BE2C (cell line): ENCODE measurements at regions not wholly inside any gene's neighbourhood (a gene's known extent, or its start where the extent isn't known, plus 50 kb on each side); places are given as distances from the start of the nearest gene placed in this dataset.

Experiments used
- DNase-seq: peaks from one replicate; pipeline ENCODE4 v3.0.0-alpha.2; 2020
- H3K27me3 ChIP-seq: fragments of 250-450 bp; sonication (Bioruptor Pico); 2 replicates; pipeline ENCODE4 v1.5.1; 2020; ENCODE audit warnings: mild to moderate bottlenecking
- H3K36me3 ChIP-seq: fragments of 250-450 bp; sonication (Bioruptor Pico); 2 replicates; pipeline ENCODE4 v1.5.1; 2020; ENCODE audit warnings: mild to moderate bottlenecking
- H3K4me1 ChIP-seq: fragments of 250-450 bp; sonication (Bioruptor Pico); 2 replicates; pipeline ENCODE4 v1.5.1; 2020
- H3K4me3 ChIP-seq: 2 replicates; pipeline ENCODE4 v1.5.1; 2011; ENCODE audit warnings: low read depth, low read length
- H3K9me3 ChIP-seq: fragments of 250-450 bp; sonication (Bioruptor Pico); 2 replicates; pipeline ENCODE4 v1.5.1; 2020
- CTCF ChIP-seq: IDR thresholded peaks from 2 replicates; pipeline ENCODE4 v1.5.1; 2012; ENCODE audit warnings: mild to moderate bottlenecking, low read depth, low read length

- DNase-seq: no peak
- Histone ChIP-seq H3K9me3 (no peaks in the 10 kb centered on the region), H3K27me3 (no peaks in the 10 kb centered on the region), H3K4me1 (peaks cover 20% of the 10 kb centered on the region), H3K4me3 (no peak overlapping the region), H3K36me3 (no peaks in the 10 kb centered on the region)
- peak; percentile 29 for TF ChIP-seq CTCF
Measured at GRCh38 chr1:219703368-219703639, 90.4 kb upstream of the ZC3H11B start.

DNA sequence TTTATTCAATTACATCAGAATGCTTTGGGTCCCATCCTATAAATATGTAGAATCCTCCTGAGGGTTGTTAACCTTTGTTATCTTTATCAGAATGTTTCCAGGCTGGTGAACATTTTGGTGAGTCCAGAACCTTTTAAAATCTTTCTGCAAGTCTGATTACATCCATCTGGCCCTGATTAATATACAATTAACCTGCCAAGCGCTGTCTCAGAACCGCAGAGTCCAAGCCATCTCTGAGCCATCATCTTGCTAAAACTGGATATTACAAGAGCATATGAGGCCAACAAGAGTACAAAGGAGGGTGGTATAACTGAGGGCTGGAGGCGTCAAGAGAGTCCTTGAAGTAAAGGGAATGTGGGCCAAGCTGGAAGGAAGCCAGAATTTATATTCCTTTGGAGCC lies 88.6 kb upstream of the ZC3H11B start:
- Histone ChIP-seq H3K9me3 (no peaks in the 10 kb centered on the region), H3K4me3 (no peak overlapping the region), H3K4me1 (peaks cover 20% of the 10 kb centered on the region), H3K27me3 (no peaks in the 10 kb centered on the region), H3K36me3 (no peaks in the 10 kb centered on the region)
- DNase-seq: peak; percentile 42
- TF ChIP-seq CTCF: no peak

DNA sequence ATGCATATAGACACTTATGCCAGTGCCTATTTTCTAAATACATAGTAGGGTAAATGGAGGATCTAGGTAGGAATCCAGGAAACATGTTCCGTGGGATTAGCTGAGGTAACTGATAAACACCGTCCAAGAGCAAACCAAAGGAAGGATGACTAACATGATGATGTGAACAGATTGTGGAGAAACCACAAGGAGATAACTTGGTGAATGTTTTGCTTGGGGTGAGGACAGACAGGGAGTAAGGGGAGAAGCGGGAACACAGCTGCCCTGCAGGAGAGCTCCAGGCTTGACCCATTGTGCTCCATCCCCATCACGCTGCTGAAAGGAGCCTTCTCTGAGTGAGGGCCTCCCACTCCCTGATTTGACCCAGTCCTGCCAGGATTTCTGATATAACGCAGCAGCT lies 87.0 kb upstream of the ZC3H11B start:
- H3K27me3 ChIP-seq: no peaks in the 10 kb centered on the region
- peaks cover 20% of the 10 kb centered on the region for H3K4me1 ChIP-seq
- DNase-seq: no peak
- no peaks in the 10 kb centered on the region for H3K9me3 ChIP-seq
- TF ChIP-seq CTCF: no peak
- H3K36me3 ChIP-seq: no peaks in the 10 kb centered on the region
- H3K4me3 ChIP-seq: no peak overlapping the region

- Histone ChIP-seq H3K36me3 (no peaks in the 10 kb centered on the region), H3K27me3 (no peaks in the 10 kb centered on the region), H3K4me1 (peaks cover 30% of the 10 kb centered on the region), H3K9me3 (no peaks in the 10 kb centered on the region), H3K4me3 (no peak overlapping the region)
- no peak for TF ChIP-seq CTCF
- no peak for DNase-seq
Measured at GRCh38 chr1:219697682-219698081, 84.8 kb upstream of the ZC3H11B start.

DNA sequence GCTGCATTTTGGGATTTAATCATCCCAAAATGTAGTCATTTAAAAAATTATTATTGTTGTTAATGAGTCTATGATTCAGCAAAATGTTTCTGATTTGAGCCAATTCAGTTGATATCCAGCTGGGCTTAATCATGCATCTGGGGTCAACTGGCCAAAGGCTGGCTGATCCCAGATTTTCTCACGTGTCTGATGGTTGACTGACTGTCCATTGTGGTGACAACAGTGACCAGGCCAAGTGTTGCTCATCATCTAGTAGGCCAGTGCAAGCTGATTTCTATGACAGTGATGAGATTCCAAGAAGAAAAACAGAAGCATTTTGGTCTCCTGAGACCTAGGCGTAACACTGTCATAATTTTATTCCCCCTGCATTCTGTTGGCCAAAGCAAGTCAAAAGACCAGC lies 80.1 kb upstream of the ZC3H11B start:
- H3K4me1 ChIP-seq: peaks cover 15% of the 10 kb centered on the region
- no peak for TF ChIP-seq CTCF
- DNase-seq: no peak
- H3K27me3 ChIP-seq: no peaks in the 10 kb centered on the region
- no peak overlapping the region for H3K4me3 ChIP-seq
- H3K36me3 ChIP-seq: no peaks in the 10 kb centered on the region
- H3K9me3 ChIP-seq: no peaks in the 10 kb centered on the region

DNA sequence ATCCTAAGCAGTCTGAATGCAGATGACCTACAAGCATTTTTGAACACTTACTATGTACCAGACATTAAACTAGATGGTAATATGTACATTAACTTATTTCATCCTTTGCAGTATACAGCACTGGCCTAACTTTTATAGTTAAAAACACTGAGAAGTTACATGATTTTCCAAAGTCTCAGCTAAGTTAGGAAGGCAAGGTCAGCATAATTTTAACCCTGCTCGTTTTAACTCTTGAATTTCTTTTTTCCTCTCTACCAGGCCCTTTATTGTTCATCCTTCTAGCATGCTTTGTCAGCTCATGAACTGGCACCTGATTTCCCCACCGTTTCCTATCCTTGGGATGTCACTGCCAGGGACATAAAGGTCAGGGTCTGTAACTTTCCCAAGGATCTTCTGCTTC lies 76.9 kb upstream of the ZC3H11B start:
- Histone ChIP-seq H3K9me3 (no peaks in the 10 kb centered on the region), H3K27me3 (no peaks in the 10 kb centered on the region), H3K4me3 (no peak overlapping the region), H3K4me1 (peaks cover 15% of the 10 kb centered on the region), H3K36me3 (no peaks in the 10 kb centered on the region)
- TF ChIP-seq CTCF: no peak
- DNase-seq: no peak
